Endodermal cell (in vitro differentiated cells): ENCODE measurements at regions not wholly inside any gene's neighbourhood (a gene's known extent, or its start where the extent isn't known, plus 50 kb on each side); places are given as distances from the start of the nearest gene placed in this dataset.

Source experiments
- DNase-seq: peaks from one replicate; pipeline ENCODE4 v3.0.0-alpha.2; 2017
- H3K27ac ChIP-seq: 2 replicates; pipeline ENCODE4 v1.5.1; 2013; ENCODE audit warnings: mild to moderate bottlenecking, low read depth, low read length, moderate library complexity
- H3K27me3 ChIP-seq: 2 replicates; pipeline ENCODE4 v1.6.1; 2013; ENCODE audit warnings: mild to moderate bottlenecking, low read length, moderate library complexity; ENCODE audit not compliant: insufficient read depth, control insufficient read depth, poor library complexity, severe bottlenecking
- H3K36me3 ChIP-seq: 2 replicates; pipeline ENCODE4 v1.7.0; 2013; ENCODE audit warnings: mild to moderate bottlenecking, low read length, moderate library complexity; ENCODE audit not compliant: control insufficient read depth, insufficient read depth
- H3K4me1 ChIP-seq: one replicate; pipeline ENCODE4 v1.7.0; 2013; ENCODE audit warnings: low read length; ENCODE audit not compliant: control insufficient read depth, insufficient read depth
- H3K4me3 ChIP-seq: 2 replicates; pipeline ENCODE4 v1.5.1; 2013; ENCODE audit warnings: mild to moderate bottlenecking, low read length, moderate library complexity
- H3K9ac ChIP-seq: 2 replicates; pipeline ENCODE4 v1.6.1; 2013; ENCODE audit warnings: mild to moderate bottlenecking, low read length, moderate library complexity; ENCODE audit not compliant: poor library complexity, severe bottlenecking; ENCODE audit errors: extremely low read depth
- H3K9me3 ChIP-seq: 2 replicates; pipeline ENCODE4 v1.6.1; 2013; ENCODE audit warnings: mild to moderate bottlenecking, low read length, moderate library complexity; ENCODE audit not compliant: control insufficient read depth
- H3K27ac Mint-ChIP-seq: 2 replicates; pipeline ENCODE4 v1.8.0; 2020; ENCODE audit warnings: mixed read lengths
- H3K27me3 Mint-ChIP-seq: 2 replicates; pipeline ENCODE4 v1.8.0; 2021; ENCODE audit warnings: mild to moderate bottlenecking, mixed read lengths; ENCODE audit not compliant: insufficient read depth
- H3K36me3 Mint-ChIP-seq: 2 replicates; pipeline ENCODE4 v1.8.0; 2020; ENCODE audit warnings: low read depth, mixed read lengths
- H3K4me1 Mint-ChIP-seq: 2 replicates; pipeline ENCODE4 v1.8.0; 2020; ENCODE audit warnings: mixed read lengths
- H3K4me3 Mint-ChIP-seq: 2 replicates; pipeline ENCODE4 v1.8.0; 2020; ENCODE audit warnings: mild to moderate bottlenecking, moderate library complexity, mixed read lengths
- H3K9me3 Mint-ChIP-seq: 2 replicates; pipeline ENCODE4 v1.8.0; 2020; ENCODE audit warnings: mild to moderate bottlenecking, mixed read lengths
- CTCF ChIP-seq: fragments of 200-600 bp; sonication (generic); conservative IDR thresholded peaks from 2 replicates; pipeline ENCODE4 v1.5.0; 2021; ENCODE audit warnings: antibody characterized with exemption, mild to moderate bottlenecking
- WGBS, 2 experiments: methylation state at CpG; one replicate each; pipeline versions ENCODE4 v1.1.5 to v1.1.7; 2013; ENCODE audit warnings: missing lambda C conversion rate in 2 of 2, mixed read lengths in 1 of 2; ENCODE audit not compliant: insufficient coverage in 1 of 2, insufficient read length in 1 of 2; 5-methylcytosine and 5-hydroxymethylcytosine counted together

GRCh38 chr3:124558991-124559845 is 171.0 kb upstream of the UMPS start:
- peak; percentile 66 for DNase-seq
- TF ChIP-seq CTCF = no peak
- Histone ChIP-seq H3K4me1 (peaks cover 6% of the 10 kb centered on the region), H3K36me3 (no peaks in the 10 kb centered on the region), H3K9ac (no peak overlapping the region), H3K27ac (no peak overlapping the region), H3K9me3 (no peaks in the 10 kb centered on the region), H3K27me3 (peaks cover 37% of the 10 kb centered on the region), H3K4me3 (no peak overlapping the region)
- Mint-ChIP-seq H3K27ac (peak overlapping the region; percentile 56), H3K4me1 (peaks cover 34% of the 10 kb centered on the region), H3K36me3 (no peaks in the 10 kb centered on the region), H3K9me3 (no peaks in the 10 kb centered on the region), H3K27me3 (peaks cover 55% of the 10 kb centered on the region), H3K4me3 (no peak overlapping the region)
- WGBS, 2 experiments = 91 to 96% methylated on average over 7 to 8 of the region's 8 CpGs

GRCh38 chr3:124559846-124560574 is 170.2 kb upstream of the UMPS start:
- Mint-ChIP-seq H3K36me3 (no peaks in the 10 kb centered on the region), H3K4me3 (no peak overlapping the region), H3K4me1 (peaks cover 33% of the 10 kb centered on the region), H3K9me3 (no peaks in the 10 kb centered on the region), H3K27ac (no peak overlapping the region), H3K27me3 (peaks cover 47% of the 10 kb centered on the region)
- Histone ChIP-seq H3K4me3 (no peak overlapping the region), H3K27me3 (peaks cover 30% of the 10 kb centered on the region), H3K36me3 (no peaks in the 10 kb centered on the region), H3K9ac (no peak overlapping the region), H3K4me1 (peaks cover 6% of the 10 kb centered on the region), H3K9me3 (no peaks in the 10 kb centered on the region), H3K27ac (no peak overlapping the region)
- peak; percentile 92 for DNase-seq
- 41 to 51% methylated on average over 6 to 9 of the region's 9 CpGs for WGBS, 2 experiments
- peak; percentile 93 for TF ChIP-seq CTCF

- no peak for TF ChIP-seq CTCF
- Mint-ChIP-seq H3K4me1 (peaks cover 27% of the 10 kb centered on the region), H3K36me3 (no peaks in the 10 kb centered on the region), H3K9me3 (no peaks in the 10 kb centered on the region), H3K27me3 (peaks cover 49% of the 10 kb centered on the region), H3K27ac (no peak overlapping the region), H3K4me3 (no peak overlapping the region)
- Histone ChIP-seq H3K9me3 (no peaks in the 10 kb centered on the region), H3K36me3 (no peaks in the 10 kb centered on the region), H3K9ac (no peak overlapping the region), H3K4me3 (no peak overlapping the region), H3K27me3 (peaks cover 30% of the 10 kb centered on the region), H3K27ac (no peak overlapping the region), H3K4me1 (peaks cover 3% of the 10 kb centered on the region)
- DNase-seq = no peak
- WGBS, 2 experiments = 87 to 100% methylated on average over 2 of the region's 2 CpGs
Observed at GRCh38 chr3:124560666-124561215, 169.5 kb upstream of the UMPS start.
